Loucy (cell line): ENCODE measurements at regions not wholly inside any gene's neighbourhood (a gene's known extent, or its start where the extent isn't known, plus 50 kb on each side); places are given as distances from the start of the nearest gene placed in this dataset.

Source experiments
- H2AFZ ChIP-seq: fragments of 200-600 bp; sonication (generic); 2 replicates; pipeline ENCODE4 v1.6.0; 2016; ENCODE audit warnings: antibody characterized with exemption, mild to moderate bottlenecking, low read length, moderate library complexity
- H3F3A ChIP-seq: fragments of 200-600 bp; 2 replicates; pipeline ENCODE4 v1.6.0; 2016; ENCODE audit warnings: antibody characterized with exemption, low read depth, mild to moderate bottlenecking
- H3K27me3 ChIP-seq: fragments of 200-600 bp; sonication (generic); 2 replicates; pipeline ENCODE4 v1.6.1; 2014; ENCODE audit warnings: low read length, mild to moderate bottlenecking; ENCODE audit not compliant: insufficient read depth, poor library complexity, severe bottlenecking
- H3K36me3 ChIP-seq: fragments of 200-600 bp; sonication (generic); 2 replicates; pipeline ENCODE4 v1.6.1; 2016; ENCODE audit warnings: low read length; ENCODE audit not compliant: insufficient read depth
- H3K4me1 ChIP-seq: fragments of 200-600 bp; sonication (generic); 2 replicates; pipeline ENCODE4 v1.5.1; 2014; ENCODE audit warnings: low read length, mild to moderate bottlenecking; ENCODE audit not compliant: insufficient read depth, poor library complexity, severe bottlenecking
- H3K4me2 ChIP-seq: fragments of 200-600 bp; sonication (generic); 2 replicates; pipeline ENCODE4 v1.6.0; 2014; ENCODE audit warnings: antibody characterized with exemption, low read length, low read depth, mild to moderate bottlenecking; ENCODE audit not compliant: poor library complexity, severe bottlenecking
- H3K4me3 ChIP-seq: fragments of 200-600 bp; sonication (generic); 2 replicates; pipeline ENCODE4 v1.5.1; 2014; ENCODE audit warnings: low read length, mild to moderate bottlenecking, mixed read lengths; ENCODE audit not compliant: poor library complexity, severe bottlenecking
- H3K79me2 ChIP-seq: fragments of 200-600 bp; sonication (generic); 2 replicates; pipeline ENCODE4 v1.6.1; 2014; ENCODE audit warnings: low read length; ENCODE audit not compliant: insufficient read depth
- H3K9ac ChIP-seq: fragments of 200-600 bp; sonication (generic); 2 replicates; pipeline ENCODE4 v1.6.0; 2014; ENCODE audit warnings: mild to moderate bottlenecking, low read depth, low read length, moderate library complexity; ENCODE audit not compliant: poor library complexity, severe bottlenecking
- H3K9me2 ChIP-seq: fragments of 200-600 bp; sonication (generic); replicated peaks from 2 replicates; pipeline ENCODE4 v1.6.1; 2016; ENCODE audit warnings: low read depth, low read length, mixed read lengths
- H3K9me3 ChIP-seq: fragments of 200-600 bp; sonication (generic); 2 replicates; pipeline ENCODE4 v1.6.1; 2014; ENCODE audit warnings: mild to moderate bottlenecking, antibody characterized with exemption, low read length, low read depth; ENCODE audit not compliant: insufficient read depth
- H4K20me1 ChIP-seq: fragments of 200-600 bp; sonication (generic); 2 replicates; pipeline ENCODE4 v1.6.0; 2014; ENCODE audit warnings: antibody characterized with exemption, low read length, mild to moderate bottlenecking; ENCODE audit not compliant: insufficient read depth, poor library complexity, severe bottlenecking
- CTCF ChIP-seq: fragments of 200-600 bp; sonication (generic); conservative IDR thresholded peaks from 2 replicates; pipeline ENCODE4 v1.5.1; 2014; ENCODE audit warnings: mild to moderate bottlenecking, antibody characterized with exemption, low read length
- EZH2phosphoT487 ChIP-seq: fragments of 200-600 bp; IDR thresholded peaks from 2 replicates; pipeline ENCODE4 v1.6.1; 2018; ENCODE audit warnings: antibody characterized with exemption, mild to moderate bottlenecking, moderate library complexity, borderline replicate concordance

- H3K36me3 ChIP-seq = no peaks in the 10 kb centered on the region
- no peak overlapping the region for H3K4me3 ChIP-seq
- H2AFZ ChIP-seq = no peak overlapping the region
- no peaks in the 10 kb centered on the region for H3K27me3 ChIP-seq
- TF ChIP-seq EZH2phosphoT487 = no peak
- no peak for TF ChIP-seq CTCF
- no peak overlapping the region for H3K4me2 ChIP-seq
- no peaks in the 10 kb centered on the region for H3K9me2 ChIP-seq
- H3K9ac ChIP-seq = no peak overlapping the region
- H3K4me1 ChIP-seq = peaks cover 10% of the 10 kb centered on the region
- H4K20me1 ChIP-seq = no peaks in the 10 kb centered on the region
- no peaks in the 10 kb centered on the region for H3K9me3 ChIP-seq
- no peaks in the 10 kb centered on the region for H3K79me2 ChIP-seq
- no peaks in the 10 kb centered on the region for H3F3A ChIP-seq
These were observed 103.8 kb upstream of the PARD3 start for GRCh38 chr10:34918776-34919315.

GRCh38 chr10:34918060-34918775 is 103.1 kb upstream of the PARD3 start:
- H3K4me2 ChIP-seq = no peak overlapping the region
- H3K4me3 ChIP-seq = no peak overlapping the region
- H3K4me1 ChIP-seq = peaks cover 10% of the 10 kb centered on the region
- no peaks in the 10 kb centered on the region for H3K9me3 ChIP-seq
- no peak overlapping the region for H2AFZ ChIP-seq
- H3K9ac ChIP-seq = no peak overlapping the region
- H3K36me3 ChIP-seq = no peaks in the 10 kb centered on the region
- no peaks in the 10 kb centered on the region for H3K9me2 ChIP-seq
- TF ChIP-seq CTCF (no peak), EZH2phosphoT487 (no peak)
- no peaks in the 10 kb centered on the region for H3F3A ChIP-seq
- no peaks in the 10 kb centered on the region for H4K20me1 ChIP-seq
- no peaks in the 10 kb centered on the region for H3K27me3 ChIP-seq
- no peaks in the 10 kb centered on the region for H3K79me2 ChIP-seq

GRCh38 chr10:34916314-34916713 is 101.2 kb upstream of the PARD3 start:
- no peak overlapping the region for H3K4me3 ChIP-seq
- no peaks in the 10 kb centered on the region for H3K4me1 ChIP-seq
- no peaks in the 10 kb centered on the region for H3K9me3 ChIP-seq
- H3K9ac ChIP-seq = no peak overlapping the region
- no peaks in the 10 kb centered on the region for H3K36me3 ChIP-seq
- no peaks in the 10 kb centered on the region for H3K79me2 ChIP-seq
- TF ChIP-seq CTCF = no peak
- no peak for TF ChIP-seq EZH2phosphoT487
- no peaks in the 10 kb centered on the region for H3K9me2 ChIP-seq
- H3K4me2 ChIP-seq = no peak overlapping the region
- no peak overlapping the region for H2AFZ ChIP-seq
- H3K27me3 ChIP-seq = no peaks in the 10 kb centered on the region
- no peaks in the 10 kb centered on the region for H3F3A ChIP-seq
- no peaks in the 10 kb centered on the region for H4K20me1 ChIP-seq
